HCT116 (cell line): ENCODE measurements at regions not wholly inside any gene's neighbourhood (a gene's known extent, or its start where the extent isn't known, plus 50 kb on each side); places are given as distances from the start of the nearest gene placed in this dataset.
A peak's percentile ranks its signal among the peaks of the same experiment; 100 is the strongest.

Experiments used
- ATAC-seq: fragments of 200-7000 bp; cut with Tn5 transposase; 2 replicates; pipeline ENCODE4 v1.9.1; 2020; ENCODE audit warnings: mild to moderate bottlenecking, moderate library complexity
- BruUV-seq: library from RNA; stranded (reverse); fragments of 400-500 nt; replicated peaks from 2 replicates; lab custom pipeline; 2021; lab: Mats Ljungman, UMichigan
- CTCF ChIA-PET: fragments of 300-600 bp; sonication (Branson Sonifier 250); formaldehyde crosslinking; loops from one replicate; lab custom pipeline; 2021; ENCODE audit warnings: antibody characterized with exemption; lab: Charles Lee
- POLR2A ChIA-PET: fragments of 300-600, 350-600 bp; sonication (Branson Sonifier 250); formaldehyde crosslinking; loops from one replicate; lab custom pipeline; 2021; ENCODE audit warnings: antibody characterized with exemption; lab: Charles Lee
- RAD21 ChIA-PET, 2 experiments: fragments of 300-600 bp; sonication (Branson Sonifier 250); formaldehyde crosslinking; loops; one replicate each; lab custom pipeline; 2023; ENCODE audit warnings: low total read pairs in 2 of 2; ENCODE audit not compliant: uncharacterized antibody in 2 of 2, unreplicated experiment in 2 of 2, low non-redundant PET in 1 of 2; lab: Charles Lee
- DNase-seq: peaks from one replicate; pipeline ENCODE4 v3.0.0-alpha.2; 2010; ENCODE audit warnings: low read depth, low spot score
- H2AFZ ChIP-seq: fragments of 200-600 bp; shearing (Covaris generic), sonication (generic); 2 replicates; pipeline ENCODE4 v1.6.1; 2017; ENCODE audit warnings: low read depth, mixed run types, mixed read lengths, antibody characterized with exemption, low read length; ENCODE audit not compliant: poor library complexity, severe bottlenecking
- H3K27ac ChIP-seq: 2 replicates; pipeline ENCODE4 v1.5.1; 2012; ENCODE audit warnings: low read depth, low read length
- H3K27me3 ChIP-seq: fragments of 200-600 bp; sonication (generic); 2 replicates; pipeline ENCODE4 v1.6.1; 2016; ENCODE audit warnings: mixed run types, low read length, mixed read lengths; ENCODE audit not compliant: insufficient read depth
- H3K36me3 ChIP-seq, 2 experiments: fragments of 200-500 bp in 1 of 2; fragments of 200-600 bp in 1 of 2; sonication (Bioruptor generic) in 1 of 2; sonication (generic) in 1 of 2; 2 replicates each; pipeline versions ENCODE4 v1.5.1 to v1.6.1; 2014 to 2016; ENCODE audit warnings: low read length in 2 of 2, inconsistent platforms in 1 of 2, mixed read lengths in 1 of 2, mixed run types in 1 of 2; ENCODE audit not compliant: insufficient read depth in 2 of 2, control insufficient read depth in 1 of 2
- H3K4me1 ChIP-seq, 2 experiments: fragments of 200-600 bp in 1 of 2; sonication (generic) in 1 of 2; 2 replicates each; pipeline versions ENCODE4 v1.5.1 to v1.6.1; 2012 to 2017; ENCODE audit warnings: low read length in 2 of 2, inconsistent platforms in 1 of 2, mild to moderate bottlenecking in 1 of 2, mixed read lengths in 1 of 2, mixed run types in 1 of 2, moderate library complexity in 1 of 2; ENCODE audit not compliant: insufficient read depth in 2 of 2, control insufficient read depth in 1 of 2
- H3K4me2 ChIP-seq: fragments of 200-600 bp; sonication (generic); 2 replicates; pipeline ENCODE4 v1.6.1; 2017; ENCODE audit warnings: mixed run types, low read length, mixed read lengths
- H3K4me3 ChIP-seq, 2 experiments: fragments of 200-600 bp in 1 of 2; sonication (generic) in 1 of 2; replicated peaks in 1 of 2; 2 replicates each; pipeline ENCODE4 v1.5.1; 2011 to 2016; ENCODE audit warnings: low read length in 2 of 2, control low read depth in 1 of 2, low read depth in 1 of 2, mild to moderate bottlenecking in 1 of 2, mixed read lengths in 1 of 2, mixed run types in 1 of 2
- H3K79me2 ChIP-seq: fragments of 200-600 bp; sonication (generic); 2 replicates; pipeline ENCODE4 v1.6.1; 2017; ENCODE audit warnings: mild to moderate bottlenecking, mixed run types, low read length, moderate library complexity, mixed read lengths; ENCODE audit not compliant: insufficient read depth
- H3K9ac ChIP-seq: fragments of 200-600 bp; sonication (generic); 2 replicates; pipeline ENCODE4 v1.6.1; 2016; ENCODE audit warnings: low read length, mixed read lengths
- H3K9me2 ChIP-seq: fragments of 200-600 bp; sonication (generic), shearing (Covaris generic); 2 replicates; pipeline ENCODE4 v1.6.1; 2017; ENCODE audit warnings: mixed run types, mild to moderate bottlenecking, moderate library complexity; ENCODE audit not compliant: insufficient read depth
- H3K9me3 ChIP-seq, 2 experiments: fragments of 200-500 bp in 1 of 2; fragments of 200-600 bp in 1 of 2; sonication (Bioruptor generic) in 1 of 2; sonication (generic) in 1 of 2; 2 replicates each; pipeline ENCODE4 v1.6.1; 2014 to 2017; ENCODE audit warnings: low read length in 2 of 2, mixed read lengths in 2 of 2, inconsistent platforms in 1 of 2, low read depth in 1 of 2, mild to moderate bottlenecking in 1 of 2, mixed run types in 1 of 2, moderate library complexity in 1 of 2; ENCODE audit not compliant: control insufficient read depth in 1 of 2, insufficient read depth in 1 of 2
- H4K20me1 ChIP-seq: fragments of 200-600 bp; sonication (generic), shearing (Covaris generic); 2 replicates; pipeline ENCODE4 v1.6.1; 2017; ENCODE audit warnings: mixed run types, mild to moderate bottlenecking, moderate library complexity; ENCODE audit not compliant: insufficient read depth
- POLR2A ChIP-seq: IDR thresholded peaks from 2 replicates; pipeline ENCODE4 v1.7.0; 2011; ENCODE audit warnings: borderline replicate concordance; ENCODE audit not compliant: insufficient read depth, insufficient read length; ENCODE audit errors: extremely low read depth
- POLR2AphosphoS5 ChIP-seq: IDR thresholded peaks from 2 replicates; pipeline ENCODE4 v1.6.1; 2011; ENCODE audit warnings: mild to moderate bottlenecking, low read depth, low read length, moderate library complexity
- ZFX ChIP-seq: fragments of 450-650 bp; IDR thresholded peaks from 2 replicates; pipeline ENCODE4 v1.6.1; 2017
- intact Hi-C: fragments of 100-400 bp; cut with micrococcal nuclease; formaldehyde crosslinking; loops from 2 replicates; pipeline ENCODE4 v1.10.0; 2022
- TF ChIP-seq, protein P1 (sequence below), 3 experiments: fragments of 200-600 bp in 1 of 3; sonication (generic) in 1 of 3; IDR thresholded peaks in 2 of 3; conservative IDR thresholded peaks in 1 of 3; 2 replicates each; pipeline ENCODE4 v1.5.1; 2012 to 2017; ENCODE audit warnings: low read depth in 2 of 3, low read length in 2 of 3, antibody characterized with exemption in 1 of 3, borderline replicate concordance in 1 of 3, control low read depth in 1 of 3, mild to moderate bottlenecking in 1 of 3, mixed read lengths in 1 of 3, mixed run types in 1 of 3, moderate library complexity in 1 of 3; ENCODE audit not compliant: insufficient read depth in 1 of 3

DNA sequence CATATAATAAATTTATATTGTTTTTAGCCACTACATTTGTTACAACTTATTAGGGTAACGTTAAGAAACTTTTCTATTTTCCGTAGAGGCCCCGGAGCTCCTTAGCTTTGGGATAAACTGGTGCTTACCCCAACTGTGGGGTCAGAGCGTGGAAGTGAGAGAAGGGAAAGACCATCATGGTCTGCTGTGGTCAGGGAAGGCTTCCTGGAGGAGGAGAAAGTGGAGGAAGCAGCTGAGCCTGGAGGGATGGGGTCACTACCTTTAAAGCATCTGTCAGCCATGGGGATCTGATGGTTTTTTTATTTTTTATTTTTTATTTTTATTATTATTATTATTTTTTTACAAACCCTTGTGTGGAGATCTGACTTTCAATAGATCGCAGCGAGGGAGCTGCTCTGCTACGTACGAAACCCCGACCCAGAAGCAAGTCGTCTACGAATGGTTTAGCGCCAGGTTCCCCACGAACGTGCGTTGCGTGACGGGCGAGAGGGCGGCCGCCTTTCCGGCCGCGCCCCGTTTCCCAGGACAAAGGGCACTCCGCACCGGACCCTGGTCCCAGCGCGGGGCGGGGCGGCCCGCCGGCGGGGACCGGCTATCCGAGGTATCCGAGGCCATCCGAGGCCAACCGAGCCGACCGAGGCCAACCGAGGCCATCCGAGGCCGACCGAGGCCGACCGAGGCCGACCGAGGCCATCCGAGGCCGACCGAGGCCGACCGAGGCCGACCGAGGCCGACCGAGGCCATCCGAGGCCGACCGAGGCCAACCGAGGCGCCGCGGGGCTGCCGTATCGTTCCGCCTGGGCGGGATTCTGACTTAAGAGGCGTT is 1101.2 kb upstream of the TMEM132C start:
- peak overlapping the region; percentile 75 for H2AFZ ChIP-seq

More for the DNA sequence above, 1101.2 kb upstream of the TMEM132C start:
- Histone ChIP-seq H3K4me1 (peaks cover 2 to 21% of the 10 kb centered on the region in 2 experiments; a peak in 3 of 4 replicates), H4K20me1 (no peaks in the 10 kb centered on the region), H3K27ac (peak overlapping the region; percentile 49; the same call in 1 of the 2 replicates), H3K9ac (peak overlapping the region; percentile 52), H3K9me2 (no peaks in the 10 kb centered on the region), H3K4me2 (peak overlapping the region; percentile 69), H3K4me3 (peak overlapping the region; percentile 34 to 54), H3K27me3 (no peaks in the 10 kb centered on the region), H3K36me3 (no peaks in the 10 kb centered on the region), H3K79me2 (no peaks in the 10 kb centered on the region), H3K9me3 (no peaks in the 10 kb centered on the region)
- peak; percentile 98 for ATAC-seq
- ChIA-PET RAD21 (no interaction called here), POLR2A (no interaction called here), CTCF (interaction anchor here (1.2 kb wide), 1 partner anchor 57 kb away, joined by 4 read pairs; no protein-coding TSS in a partner anchor)
- intact Hi-C loops = no loop called here
- TF ChIP-seq, protein P1, sequence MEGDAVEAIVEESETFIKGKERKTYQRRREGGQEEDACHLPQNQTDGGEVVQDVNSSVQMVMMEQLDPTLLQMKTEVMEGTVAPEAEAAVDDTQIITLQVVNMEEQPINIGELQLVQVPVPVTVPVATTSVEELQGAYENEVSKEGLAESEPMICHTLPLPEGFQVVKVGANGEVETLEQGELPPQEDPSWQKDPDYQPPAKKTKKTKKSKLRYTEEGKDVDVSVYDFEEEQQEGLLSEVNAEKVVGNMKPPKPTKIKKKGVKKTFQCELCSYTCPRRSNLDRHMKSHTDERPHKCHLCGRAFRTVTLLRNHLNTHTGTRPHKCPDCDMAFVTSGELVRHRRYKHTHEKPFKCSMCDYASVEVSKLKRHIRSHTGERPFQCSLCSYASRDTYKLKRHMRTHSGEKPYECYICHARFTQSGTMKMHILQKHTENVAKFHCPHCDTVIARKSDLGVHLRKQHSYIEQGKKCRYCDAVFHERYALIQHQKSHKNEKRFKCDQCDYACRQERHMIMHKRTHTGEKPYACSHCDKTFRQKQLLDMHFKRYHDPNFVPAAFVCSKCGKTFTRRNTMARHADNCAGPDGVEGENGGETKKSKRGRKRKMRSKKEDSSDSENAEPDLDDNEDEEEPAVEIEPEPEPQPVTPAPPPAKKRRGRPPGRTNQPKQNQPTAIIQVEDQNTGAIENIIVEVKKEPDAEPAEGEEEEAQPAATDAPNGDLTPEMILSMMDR (IDR thresholded peaks at IDR 0.05 in 2 of 3, conservative IDR thresholded peaks at IDR 0.05 in 1 of 3; ENCODE audit: borderline replicate concordance in 1 of 3, insufficient read depth in 1 of 3, low read depth in 2 of 3, low read length in 2 of 3) = no peak
- no peak for TF ChIP-seq POLR2A
- TF ChIP-seq POLR2AphosphoS5 = peak; percentile 33
- TF ChIP-seq ZFX = no peak
- peak; percentile 52 for DNase-seq
- no TSS peak for BruUV-seq
